H1 (cell line): ENCODE measurements at regions not wholly inside any gene's neighbourhood (a gene's known extent, or its start where the extent isn't known, plus 50 kb on each side); places are given as distances from the start of the nearest gene placed in this dataset.

ENCODE experiments used
- ATF2 ChIP-seq: IDR thresholded peaks from 2 replicates; pipeline ENCODE4 v1.6.1; 2012; ENCODE audit warnings: low read length, inconsistent platforms
- CHD7 ChIP-seq: fragments of 300-600 bp; sonication (generic); IDR thresholded peaks from 2 replicates; pipeline ENCODE4 v1.7.1; 2012; ENCODE audit warnings: low read length, moderate library complexity, mild to moderate bottlenecking, inconsistent platforms; ENCODE audit not compliant: insufficient replicate concordance
- MAX ChIP-seq: IDR thresholded peaks from 2 replicates; pipeline ENCODE4 v1.6.1; 2012; ENCODE audit warnings: inconsistent platforms
- NANOG ChIP-seq: IDR thresholded peaks from 2 replicates; pipeline ENCODE4 v1.6.1; 2011; ENCODE audit warnings: low read length, low read depth, mild to moderate bottlenecking, inconsistent platforms; ENCODE audit not compliant: insufficient read depth, poor library complexity, severe bottlenecking
- POLR2A ChIP-seq, 2 experiments: IDR thresholded peaks; 1 replicate in 1 of 2; 2 replicates in 1 of 2; pipeline ENCODE4 v1.6.1; 2011; ENCODE audit warnings: low read depth in 2 of 2, low read length in 2 of 2, mild to moderate bottlenecking in 2 of 2; ENCODE audit errors: control extremely low read depth in 1 of 2
- RFX5 ChIP-seq: IDR thresholded peaks from 2 replicates; pipeline ENCODE4 v1.6.1; 2011; ENCODE audit warnings: low read depth, low read length, improper control_type of control experiment, borderline replicate concordance
- SAP30 ChIP-seq: fragments of 300-600 bp; sonication (generic); IDR thresholded peaks from 2 replicates; pipeline ENCODE4 v1.7.1; 2012; ENCODE audit warnings: low read length, moderate library complexity, mild to moderate bottlenecking, inconsistent platforms; ENCODE audit not compliant: insufficient read depth, insufficient replicate concordance
- SIX5 ChIP-seq: IDR thresholded peaks from 2 replicates; pipeline ENCODE4 v1.6.1; 2011; ENCODE audit warnings: mild to moderate bottlenecking, low read depth, low read length
- SP1 ChIP-seq: IDR thresholded peaks from 2 replicates; pipeline ENCODE4 v1.6.1; 2011; ENCODE audit warnings: low read depth, low read length
- TAF7 ChIP-seq: optimal IDR thresholded peaks from 2 replicates; pipeline ENCODE3; 2011; ENCODE audit warnings: low read depth, mild to moderate bottlenecking, inconsistent platforms, low read length, moderate library complexity, borderline replicate concordance
- TBP ChIP-seq: IDR thresholded peaks from 2 replicates; pipeline ENCODE4 v1.6.1; 2011; ENCODE audit warnings: low read depth, low read length, improper control_type of control experiment

- TF ChIP-seq CHD7 = no peak
- TF ChIP-seq SIX5 = no peak
- no peak for TF ChIP-seq RFX5
- TF ChIP-seq MAX = no peak
- TF ChIP-seq TBP = no peak
- TF ChIP-seq NANOG = no peak
- no peak for TF ChIP-seq POLR2A (IDR thresholded peaks at IDR 0.05; ENCODE audit: control extremely low read depth in 1 of 2, low read depth in 2 of 2, low read length in 2 of 2)
- no peak for TF ChIP-seq SAP30
- no peak for TF ChIP-seq ATF2
- TF ChIP-seq TAF7 = no peak
- TF ChIP-seq SP1 = no peak
Observed at GRCh38 chr14:28436821-28437220, 329.8 kb upstream of the FOXG1 start (continued).
